Smooth muscle cell (in vitro differentiated cells): ENCODE measurements at regions not wholly inside any gene's neighbourhood (a gene's known extent, or its start where the extent isn't known, plus 50 kb on each side); places are given as distances from the start of the nearest gene placed in this dataset.

Experiments
- DNase-seq: peaks from one replicate; lab custom pipeline; 2025; ENCODE audit not compliant: unreplicated experiment; lab: John Stamatoyannopoulos, UW
- H2AFZ ChIP-seq: fragments of 200-600 bp; sonication (generic); 2 replicates; pipeline ENCODE4 v1.6.0; 2016; ENCODE audit warnings: antibody characterized with exemption, low read depth, mild to moderate bottlenecking
- H3F3A ChIP-seq: fragments of 200-600 bp; sonication (generic); 2 replicates; pipeline ENCODE4 v1.6.0; 2017; ENCODE audit warnings: antibody characterized with exemption, low read depth
- H3K27ac ChIP-seq: fragments of 200-600 bp; sonication (generic); 2 replicates; pipeline ENCODE4 v1.5.1; 2016; ENCODE audit warnings: low read depth, mild to moderate bottlenecking
- H3K27me3 ChIP-seq: fragments of 200-600 bp; sonication (generic); 2 replicates; pipeline ENCODE4 v1.6.1; 2016; ENCODE audit warnings: low read depth, mild to moderate bottlenecking
- H3K36me3 ChIP-seq: fragments of 200-600 bp; sonication (generic); 2 replicates; pipeline ENCODE4 v1.5.1; 2016; ENCODE audit warnings: low read depth
- H3K4me1 ChIP-seq: fragments of 200-600 bp; sonication (generic); 2 replicates; pipeline ENCODE4 v1.5.1; 2016; ENCODE audit warnings: low read depth
- H3K4me2 ChIP-seq: fragments of 200-600 bp; sonication (generic); 2 replicates; pipeline ENCODE4 v1.6.0; 2016; ENCODE audit warnings: mild to moderate bottlenecking
- H3K4me3 ChIP-seq: fragments of 200-600 bp; sonication (generic); 2 replicates; pipeline ENCODE4 v1.5.1; 2016; ENCODE audit warnings: mild to moderate bottlenecking
- H3K79me2 ChIP-seq: fragments of 200-600 bp; sonication (generic); 2 replicates; pipeline ENCODE4 v1.6.0; 2016; ENCODE audit warnings: low read depth, mild to moderate bottlenecking
- H3K9ac ChIP-seq: fragments of 200-600 bp; sonication (generic); 2 replicates; pipeline ENCODE4 v1.6.0; 2016; ENCODE audit warnings: low read depth
- H3K9me3 ChIP-seq: fragments of 200-600 bp; sonication (generic); replicated peaks from 2 replicates; pipeline ENCODE4 v1.5.1; 2016; ENCODE audit warnings: low read depth
- H4K20me1 ChIP-seq: fragments of 200-600 bp; sonication (generic); 2 replicates; pipeline ENCODE4 v1.6.0; 2016; ENCODE audit warnings: low read depth
- WGBS: methylation state at CpG from one replicate; pipeline ENCODE4 v1.1.7; 2016; ENCODE audit warnings: low lambda C conversion rate; 5-methylcytosine and 5-hydroxymethylcytosine counted together
- TF ChIP-seq, protein P1 (sequence below): fragments of 200-600 bp; sonication (generic); IDR thresholded peaks from 2 replicates; pipeline ENCODE4 v1.5.1; 2017; ENCODE audit warnings: borderline replicate concordance, mild to moderate bottlenecking, antibody characterized with exemption; ENCODE audit not compliant: insufficient read depth, poor library complexity, severe bottlenecking

DNA sequence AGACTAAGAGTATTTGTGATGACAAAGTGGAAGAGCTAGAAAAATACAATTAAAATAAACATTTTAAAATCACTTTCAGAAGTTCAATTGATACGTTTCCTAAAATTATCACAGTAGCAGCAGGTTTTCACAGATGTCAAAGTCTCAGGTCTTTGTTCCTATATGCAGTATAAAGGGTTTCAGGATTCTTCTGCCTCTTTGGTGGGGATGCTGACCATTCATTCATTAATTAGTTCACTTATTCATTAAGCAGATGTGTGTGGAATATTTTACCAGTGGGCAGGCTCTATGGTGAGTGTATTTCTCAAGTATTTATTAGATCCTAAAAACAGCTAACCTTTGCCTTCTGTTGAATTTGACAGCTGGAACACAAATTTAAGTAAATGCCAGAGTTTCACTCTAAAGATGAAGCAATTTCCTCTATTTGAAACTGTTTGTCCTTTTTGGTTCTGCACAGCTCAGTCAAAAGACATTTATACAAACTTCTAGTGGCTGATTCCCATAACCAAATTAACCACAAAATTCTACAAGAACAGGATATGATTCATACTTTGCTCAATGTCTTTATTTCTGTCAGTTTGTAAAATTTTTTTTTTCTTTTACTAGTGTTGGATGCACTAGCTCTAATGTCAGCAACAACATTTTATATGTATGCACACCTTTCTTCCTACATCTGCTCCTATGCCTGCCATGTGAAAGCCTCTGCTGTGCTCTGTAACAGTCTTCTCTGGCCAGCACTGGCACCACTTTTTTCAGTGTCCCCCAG lies 75.9 kb upstream of the PRR16 start:
- Histone ChIP-seq H3K36me3 (no peaks in the 10 kb centered on the region), H3K4me1 (peaks cover 13% of the 10 kb centered on the region), H3K9me3 (no peaks in the 10 kb centered on the region), H3K9ac (no peak overlapping the region), H3K27ac (peak overlapping the region; percentile 84), H3K4me2 (peak overlapping the region; percentile 45), H4K20me1 (no peaks in the 10 kb centered on the region), H2AFZ (no peak overlapping the region), H3K4me3 (no peak overlapping the region), H3F3A (no peaks in the 10 kb centered on the region), H3K79me2 (no peaks in the 10 kb centered on the region), H3K27me3 (no peaks in the 10 kb centered on the region)
- TF ChIP-seq, protein P1, sequence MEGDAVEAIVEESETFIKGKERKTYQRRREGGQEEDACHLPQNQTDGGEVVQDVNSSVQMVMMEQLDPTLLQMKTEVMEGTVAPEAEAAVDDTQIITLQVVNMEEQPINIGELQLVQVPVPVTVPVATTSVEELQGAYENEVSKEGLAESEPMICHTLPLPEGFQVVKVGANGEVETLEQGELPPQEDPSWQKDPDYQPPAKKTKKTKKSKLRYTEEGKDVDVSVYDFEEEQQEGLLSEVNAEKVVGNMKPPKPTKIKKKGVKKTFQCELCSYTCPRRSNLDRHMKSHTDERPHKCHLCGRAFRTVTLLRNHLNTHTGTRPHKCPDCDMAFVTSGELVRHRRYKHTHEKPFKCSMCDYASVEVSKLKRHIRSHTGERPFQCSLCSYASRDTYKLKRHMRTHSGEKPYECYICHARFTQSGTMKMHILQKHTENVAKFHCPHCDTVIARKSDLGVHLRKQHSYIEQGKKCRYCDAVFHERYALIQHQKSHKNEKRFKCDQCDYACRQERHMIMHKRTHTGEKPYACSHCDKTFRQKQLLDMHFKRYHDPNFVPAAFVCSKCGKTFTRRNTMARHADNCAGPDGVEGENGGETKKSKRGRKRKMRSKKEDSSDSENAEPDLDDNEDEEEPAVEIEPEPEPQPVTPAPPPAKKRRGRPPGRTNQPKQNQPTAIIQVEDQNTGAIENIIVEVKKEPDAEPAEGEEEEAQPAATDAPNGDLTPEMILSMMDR, result no peak
- 79% methylated on average over 1 of the region's 1 CpG for WGBS
- no peak for DNase-seq

DNA sequence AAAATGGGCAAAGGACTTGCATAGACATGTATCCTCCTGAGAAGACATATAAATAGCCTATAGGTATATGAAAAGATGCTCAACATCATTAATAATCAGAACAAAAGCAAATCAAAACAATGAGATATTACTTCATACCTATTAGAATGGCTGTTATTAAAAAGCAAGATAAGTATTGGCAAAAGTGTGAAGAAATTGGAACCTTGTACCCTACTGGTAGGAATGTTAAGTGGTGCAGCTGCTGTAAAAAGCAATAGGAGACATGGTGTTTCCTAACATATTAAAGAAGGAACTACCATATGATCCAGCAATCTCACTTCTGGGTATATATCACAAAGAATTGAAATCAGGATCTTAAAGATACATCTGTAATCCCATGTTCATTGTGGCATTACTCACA lies 69.8 kb upstream of the PRR16 start:
- Histone ChIP-seq H3K27me3 (no peaks in the 10 kb centered on the region), H3K27ac (no peak overlapping the region)

DNA sequence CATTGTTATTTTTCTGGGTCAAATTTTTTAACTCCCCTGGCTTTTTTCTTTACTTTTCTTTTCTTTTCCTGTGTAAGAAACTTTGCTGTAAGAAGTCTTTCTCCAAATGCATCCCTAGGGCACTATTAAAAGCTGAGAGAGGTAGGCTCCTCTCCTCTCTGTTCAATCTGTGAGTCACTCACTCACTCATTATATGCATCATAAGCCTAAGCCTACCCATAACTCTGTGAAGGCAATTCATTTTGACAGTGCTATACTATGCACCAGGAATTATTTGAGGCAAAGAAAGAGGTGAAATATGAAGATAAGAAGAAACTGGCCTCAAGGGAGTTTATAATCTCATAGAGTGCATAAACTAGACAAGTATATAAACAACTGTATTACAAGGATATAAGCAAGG lies 67.9 kb upstream of the PRR16 start:
- H3K4me2 ChIP-seq, result no peak overlapping the region
- TF ChIP-seq, protein P1, result no peak
- H3K27me3 ChIP-seq, result no peaks in the 10 kb centered on the region
- no peaks in the 10 kb centered on the region for H4K20me1 ChIP-seq
- H3F3A ChIP-seq, result no peaks in the 10 kb centered on the region
- H3K4me3 ChIP-seq, result no peak overlapping the region
- no peaks in the 10 kb centered on the region for H3K4me1 ChIP-seq
- no peaks in the 10 kb centered on the region for H3K79me2 ChIP-seq
- DNase-seq, result no peak
- no peaks in the 10 kb centered on the region for H3K36me3 ChIP-seq
- H3K9ac ChIP-seq, result no peak overlapping the region
- H3K27ac ChIP-seq, result no peak overlapping the region
- H3K9me3 ChIP-seq, result no peaks in the 10 kb centered on the region
- H2AFZ ChIP-seq, result no peak overlapping the region

More for the DNA sequence above, 69.8 kb upstream of the PRR16 start:
- Histone ChIP-seq H3K9ac (no peak overlapping the region), H3K4me3 (no peak overlapping the region), H4K20me1 (no peaks in the 10 kb centered on the region), H3K4me1 (no peaks in the 10 kb centered on the region), H3F3A (no peaks in the 10 kb centered on the region), H3K36me3 (no peaks in the 10 kb centered on the region), H2AFZ (no peak overlapping the region), H3K9me3 (no peaks in the 10 kb centered on the region), H3K79me2 (no peaks in the 10 kb centered on the region), H3K4me2 (no peak overlapping the region)
- TF ChIP-seq, protein P1, result peak; percentile 18
- no peak for DNase-seq

DNA sequence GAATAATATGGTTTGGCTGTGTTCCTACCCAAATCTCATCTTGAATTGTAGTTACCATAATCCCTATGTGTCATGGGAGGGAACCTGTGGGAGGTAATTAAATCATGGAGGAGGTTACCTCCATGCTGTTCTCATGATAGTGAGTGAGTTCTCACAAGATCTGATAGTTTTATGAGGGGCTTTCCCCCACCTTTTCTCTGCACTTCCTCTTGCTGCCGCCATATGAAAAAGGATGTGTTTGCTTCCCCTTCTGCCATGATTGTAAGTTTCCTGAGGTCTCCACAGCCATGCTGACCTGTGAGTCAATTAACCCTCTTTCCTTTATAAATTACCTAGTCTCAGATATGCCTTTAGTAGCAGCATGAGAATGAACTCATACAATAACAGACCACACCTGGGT lies 63.7 kb upstream of the PRR16 start:
- Histone ChIP-seq H3K79me2 (no peaks in the 10 kb centered on the region), H3K27me3 (no peaks in the 10 kb centered on the region), H3F3A (no peaks in the 10 kb centered on the region), H3K4me3 (no peak overlapping the region), H3K36me3 (no peaks in the 10 kb centered on the region), H3K4me1 (no peaks in the 10 kb centered on the region), H3K9ac (no peak overlapping the region), H4K20me1 (no peaks in the 10 kb centered on the region), H3K9me3 (no peaks in the 10 kb centered on the region), H2AFZ (no peak overlapping the region), H3K4me2 (no peak overlapping the region), H3K27ac (no peak overlapping the region)
- DNase-seq, result no peak
- WGBS, result 100% methylated on average over 1 of the region's 1 CpG
- TF ChIP-seq, protein P1, result no peak
